SK-N-MC (cell line): ENCODE measurements at regions not wholly inside any gene's neighbourhood (a gene's known extent, or its start where the extent isn't known, plus 50 kb on each side); places are given as distances from the start of the nearest gene placed in this dataset.

Experiments used
- DNase-seq: peaks from one replicate; pipeline ENCODE4 v3.0.0-alpha.2; 2011; ENCODE audit warnings: low read depth, low spot score
- H3K27ac ChIP-seq: fragments of 200-600 bp; sonication (generic); 2 replicates; pipeline ENCODE4 v1.5.1; 2016; ENCODE audit warnings: mixed run types
- H3K36me3 ChIP-seq: fragments of 200-600 bp; sonication (generic); 2 replicates; pipeline ENCODE4 v1.6.1; 2017; ENCODE audit warnings: antibody characterized with exemption, low read length, mixed read lengths; ENCODE audit not compliant: insufficient read depth
- H3K4me3 ChIP-seq: fragments of 200-600 bp; sonication (generic); 2 replicates; pipeline ENCODE4 v1.5.1; 2016
- H3K9ac ChIP-seq: fragments of 200-600 bp; sonication (generic); 2 replicates; pipeline ENCODE4 v1.8.0; 2017; ENCODE audit warnings: mixed run types, mixed read lengths; ENCODE audit not compliant: insufficient read length
- H3K9me3 ChIP-seq: fragments of 200-600 bp; sonication (generic); 2 replicates; pipeline ENCODE4 v1.6.1; 2017; ENCODE audit warnings: low read depth, mild to moderate bottlenecking, antibody characterized with exemption, low read length, moderate library complexity, mixed read lengths
- EZH2 ChIP-seq: fragments of 200-600 bp; sonication (generic); IDR thresholded peaks from one replicate; pipeline ENCODE4 v1.6.1; 2017; ENCODE audit warnings: antibody characterized with exemption
- FOXP2 ChIP-seq: optimal IDR thresholded peaks from 2 replicates; pipeline ENCODE3; 2011; ENCODE audit warnings: mild to moderate bottlenecking, moderate library complexity; ENCODE audit not compliant: insufficient read depth; ENCODE audit errors: extremely low read length, control extremely low read depth
- POLR2AphosphoS5 ChIP-seq: IDR thresholded peaks from 2 replicates; pipeline ENCODE4 v1.6.1; 2012; ENCODE audit warnings: mild to moderate bottlenecking, low read depth, low read length, borderline replicate concordance

- TF ChIP-seq EZH2 (no peak), POLR2AphosphoS5 (no peak), FOXP2 (no peak)
- Histone ChIP-seq H3K9me3 (no peaks in the 10 kb centered on the region), H3K36me3 (no peaks in the 10 kb centered on the region), H3K27ac (no peak overlapping the region), H3K9ac (no peak overlapping the region), H3K4me3 (no peak overlapping the region)
- no peak for DNase-seq
Observed at GRCh38 chr13:59442944-59443486, 720.7 kb downstream of the DIAPH3 start.

- no peak for DNase-seq
- TF ChIP-seq EZH2, result no peak
- TF ChIP-seq FOXP2, result no peak
- no peak for TF ChIP-seq POLR2AphosphoS5
- no peaks in the 10 kb centered on the region for H3K9me3 ChIP-seq
- no peak overlapping the region for H3K27ac ChIP-seq
- H3K36me3 ChIP-seq, result no peaks in the 10 kb centered on the region
- H3K4me3 ChIP-seq, result no peak overlapping the region
- H3K9ac ChIP-seq, result no peak overlapping the region
Observed at GRCh38 chr13:59444210-59444857, 719.4 kb downstream of the DIAPH3 start.

GRCh38 chr13:59445812-59446211 lies 717.9 kb downstream of the DIAPH3 start:
- TF ChIP-seq POLR2AphosphoS5 (no peak), FOXP2 (no peak), EZH2 (no peak)
- Histone ChIP-seq H3K4me3 (no peak overlapping the region), H3K27ac (no peak overlapping the region), H3K9me3 (no peaks in the 10 kb centered on the region), H3K36me3 (no peaks in the 10 kb centered on the region), H3K9ac (no peak overlapping the region)
- DNase-seq, result no peak

DNA sequence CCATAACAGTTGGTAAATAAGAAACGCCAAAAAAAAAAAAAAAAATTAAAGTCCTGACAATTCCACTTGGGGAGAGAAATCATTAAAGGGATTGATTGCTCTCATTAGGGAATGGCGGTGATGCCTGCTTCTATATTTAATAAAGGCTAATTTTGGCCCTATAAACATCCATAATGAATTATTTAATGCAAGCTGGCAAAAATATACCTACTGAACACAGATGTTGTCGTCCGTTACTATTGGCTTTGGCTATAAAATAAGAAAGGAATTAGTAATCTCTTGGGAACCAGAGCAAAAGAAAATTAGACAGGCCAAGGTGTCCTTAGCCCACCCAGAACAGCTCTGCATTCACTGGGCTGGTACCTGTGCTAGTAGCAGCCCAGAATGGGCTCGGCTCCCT lies 717.3 kb downstream of the DIAPH3 start:
- DNase-seq, result no peak
- no peak for TF ChIP-seq POLR2AphosphoS5
- no peak for TF ChIP-seq FOXP2
- TF ChIP-seq EZH2, result no peak

GRCh38 chr13:59447031-59447430 lies 716.7 kb downstream of the DIAPH3 start:
- Histone ChIP-seq H3K9me3 (no peaks in the 10 kb centered on the region), H3K27ac (peak overlapping the region; percentile 48; the same call in 1 of the 2 replicates), H3K4me3 (no peak overlapping the region), H3K9ac (no peak overlapping the region), H3K36me3 (no peaks in the 10 kb centered on the region)
- no peak for TF ChIP-seq EZH2
- TF ChIP-seq POLR2AphosphoS5, result no peak
- TF ChIP-seq FOXP2, result no peak
- DNase-seq, result peak; percentile 45

More for the DNA sequence above, 717.3 kb downstream of the DIAPH3 start:
- H3K36me3 ChIP-seq, result no peaks in the 10 kb centered on the region
- H3K4me3 ChIP-seq, result no peak overlapping the region
- H3K27ac ChIP-seq, result peak overlapping the region; percentile 48; the same call in 1 of the 2 replicates
- H3K9me3 ChIP-seq, result no peaks in the 10 kb centered on the region
- H3K9ac ChIP-seq, result no peak overlapping the region

DNA sequence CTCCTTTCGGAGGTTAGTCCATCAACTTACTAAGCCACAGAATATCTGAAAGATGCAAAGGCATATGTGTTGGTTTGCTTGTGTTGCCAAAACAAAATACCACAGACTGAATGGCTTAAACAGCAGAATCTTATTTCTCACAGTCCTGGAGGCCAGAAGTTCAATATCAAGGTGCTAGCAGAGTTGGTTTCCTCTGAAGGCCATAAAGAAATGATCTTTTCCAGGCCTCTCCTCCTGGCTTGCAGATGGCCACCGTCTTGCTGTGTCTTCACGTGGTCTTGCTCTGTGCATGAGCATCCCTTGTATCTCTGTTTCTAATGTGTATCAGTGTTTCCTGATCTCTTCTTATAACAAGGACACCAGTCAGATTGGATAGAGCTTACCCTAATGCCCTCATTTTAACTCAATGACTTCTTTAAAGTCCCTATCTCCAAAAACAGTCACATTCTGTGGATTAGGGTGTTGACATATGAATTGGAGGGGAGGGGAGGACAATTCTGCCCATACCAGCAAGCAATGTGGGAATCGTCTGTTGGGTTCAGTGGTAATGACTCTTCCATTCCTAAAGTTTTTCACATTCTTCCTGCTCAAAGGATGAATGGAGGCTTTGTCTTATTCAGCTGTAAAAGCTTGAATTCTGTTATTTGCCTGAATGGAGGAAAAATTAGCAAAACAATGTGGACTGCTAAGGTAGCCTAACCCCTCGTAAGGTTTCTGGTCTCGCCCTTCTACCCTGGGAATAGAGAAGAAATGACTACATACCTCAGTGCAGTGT lies 715.7 kb downstream of the DIAPH3 start:
- no peak overlapping the region for H3K27ac ChIP-seq
- no peak overlapping the region for H3K4me3 ChIP-seq
- no peak overlapping the region for H3K9ac ChIP-seq
- no peaks in the 10 kb centered on the region for H3K9me3 ChIP-seq
- TF ChIP-seq FOXP2 (no peak), POLR2AphosphoS5 (no peak), EZH2 (no peak)
- H3K36me3 ChIP-seq, result no peaks in the 10 kb centered on the region
- DNase-seq, result no peak

GRCh38 chr13:59449750-59450149 lies 714.0 kb downstream of the DIAPH3 start:
- Histone ChIP-seq H3K9me3 (no peaks in the 10 kb centered on the region), H3K4me3 (no peak overlapping the region), H3K9ac (no peak overlapping the region), H3K27ac (no peak overlapping the region), H3K36me3 (no peaks in the 10 kb centered on the region)
- no peak for TF ChIP-seq EZH2
- no peak for TF ChIP-seq POLR2AphosphoS5
- TF ChIP-seq FOXP2, result no peak
- no peak for DNase-seq

GRCh38 chr13:59450229-59450628 lies 713.5 kb downstream of the DIAPH3 start:
- no peak for DNase-seq
- Histone ChIP-seq H3K36me3 (no peaks in the 10 kb centered on the region), H3K9ac (no peak overlapping the region), H3K9me3 (no peaks in the 10 kb centered on the region), H3K4me3 (no peak overlapping the region), H3K27ac (no peak overlapping the region)
- TF ChIP-seq FOXP2 (no peak), POLR2AphosphoS5 (no peak), EZH2 (no peak)

GRCh38 chr13:59451236-59451635 lies 712.5 kb downstream of the DIAPH3 start:
- Histone ChIP-seq H3K4me3 (no peak overlapping the region), H3K36me3 (no peaks in the 10 kb centered on the region), H3K27ac (no peak overlapping the region), H3K9me3 (no peaks in the 10 kb centered on the region), H3K9ac (no peak overlapping the region)
- TF ChIP-seq EZH2 (no peak), POLR2AphosphoS5 (no peak), FOXP2 (no peak)
- no peak for DNase-seq
